Stimulated activated naive CD8-positive, alpha-beta T cell treated with anti-CD3 and anti-CD28 coated beads, Interleukin-15, amount 100 ng/mL, for 72 hours (primary cell): ENCODE measurements at regions not wholly inside any gene's neighbourhood (a gene's known extent, or its start where the extent isn't known, plus 50 kb on each side); places are given as distances from the start of the nearest gene placed in this dataset.
A peak's percentile ranks its signal among the peaks of the same experiment; 100 is the strongest.
"Not testable (repeated sequence)": the region's sequence is repeated elsewhere in the genome, so short reads cannot be mapped to it uniquely, and the experiment has no call there.

ENCODE experiments used
- ATAC-seq: fragments of 150-1000 bp; cut with Tn5 transposase; 2 replicates; pipeline ENCODE4 v1.10.0; 2021; ENCODE audit warnings: mild to moderate bottlenecking, moderate library complexity
- DNase-seq, 2 donors: peaks; one replicate each; pipeline ENCODE4 v3.0.0; 2021 to 2022
- H3K27ac Mint-ChIP-seq, 2 donors: one replicate each; pipeline ENCODE4 v1.8.0; 2022; ENCODE audit warnings: mild to moderate bottlenecking in 2 of 2, mixed read lengths in 2 of 2, moderate library complexity in 2 of 2
- H3K27me3 Mint-ChIP-seq: one replicate; pipeline ENCODE4 v1.8.0; 2022; ENCODE audit warnings: mixed read lengths
- H3K4me1 Mint-ChIP-seq: one replicate; pipeline ENCODE4 v1.8.0; 2022; ENCODE audit warnings: mild to moderate bottlenecking, mixed read lengths
- H3K4me3 Mint-ChIP-seq, 2 donors: one replicate each; pipeline ENCODE4 v1.8.0; 2022; ENCODE audit warnings: mild to moderate bottlenecking in 2 of 2, mixed read lengths in 2 of 2, moderate library complexity in 1 of 2
- H3K9me3 Mint-ChIP-seq, 2 donors: one replicate each; pipeline ENCODE4 v1.8.0; 2022; ENCODE audit warnings: mixed read lengths in 2 of 2

- Mint-ChIP-seq H3K4me1 (peaks cover 13% of the 10 kb centered on the region), H3K27ac (no peak overlapping the region)
- no peak for DNase-seq
These were observed 172.8 kb upstream of the HES1 start for GRCh38 chr3:193962986-193963685.

GRCh38 chr3:193963808-193964516 is 172.0 kb upstream of the HES1 start:
- Mint-ChIP-seq H3K27me3 (peaks cover 86% of the 10 kb centered on the region), H3K27ac (no peak overlapping the region), H3K4me1 (peaks cover 13% of the 10 kb centered on the region), H3K4me3 (no peak overlapping the region), H3K9me3 (no peaks in the 10 kb centered on the region)
- ATAC-seq: peak; percentile 99
- DNase-seq: peak; percentile 12 to 40

More at GRCh38 chr3:193962986-193963685, 172.8 kb upstream of the HES1 start:
- peaks cover 88% of the 10 kb centered on the region for H3K27me3 Mint-ChIP-seq
- H3K4me3 Mint-ChIP-seq: no peak overlapping the region
- no peaks in the 10 kb centered on the region for H3K9me3 Mint-ChIP-seq
- peak; percentile 50 for ATAC-seq

- Mint-ChIP-seq H3K9me3 (no peaks in the 10 kb centered on the region), H3K4me3 (no peak overlapping the region), H3K27ac (no peak overlapping the region), H3K4me1 (peaks cover 13% of the 10 kb centered on the region), H3K27me3 (peaks cover 86% of the 10 kb centered on the region)
- ATAC-seq: no peak
- no peak for DNase-seq
These were observed 171.4 kb upstream of the HES1 start for GRCh38 chr3:193964517-193964880.

GRCh38 chr3:193968380-193968974 is 167.5 kb upstream of the HES1 start:
- H3K4me1 Mint-ChIP-seq: peaks cover 35% of the 10 kb centered on the region
- H3K27me3 Mint-ChIP-seq: peaks cover 89% of the 10 kb centered on the region
- H3K27ac Mint-ChIP-seq: no peak overlapping the region
- no peak for DNase-seq
- no peak overlapping the region for H3K4me3 Mint-ChIP-seq
- ATAC-seq: no peak
- no peaks in the 10 kb centered on the region for H3K9me3 Mint-ChIP-seq

- not testable (repeated sequence) for H3K9me3 Mint-ChIP-seq, DNase-seq
- peak; percentile 44 for ATAC-seq
- Mint-ChIP-seq H3K27me3 (peaks cover 92% of the 10 kb centered on the region), H3K4me1 (peaks cover 23% of the 10 kb centered on the region), H3K4me3 (peak overlapping the region in 1 of 2 donors; percentile 68), H3K27ac (peak overlapping the region in 1 of 2 donors; percentile 7)
These were observed 165.7 kb upstream of the HES1 start for GRCh38 chr3:193970131-193970772.

GRCh38 chr3:193970773-193971206 is 165.2 kb upstream of the HES1 start:
- DNase-seq (no peak), ATAC-seq (peak; percentile 2)
- no peaks in the 10 kb centered on the region for H3K9me3 Mint-ChIP-seq
- no peak overlapping the region for H3K27ac Mint-ChIP-seq
- H3K4me3 Mint-ChIP-seq: peak overlapping the region; percentile 42 to 68
- peaks cover 91% of the 10 kb centered on the region for H3K27me3 Mint-ChIP-seq
- peaks cover 23% of the 10 kb centered on the region for H3K4me1 Mint-ChIP-seq

- Mint-ChIP-seq H3K4me3 (peak overlapping the region; percentile 42 to 68), H3K27me3 (peaks cover 86% of the 10 kb centered on the region), H3K9me3 (no peaks in the 10 kb centered on the region), H3K27ac (no peak overlapping the region), H3K4me1 (peaks cover 23% of the 10 kb centered on the region)
- DNase-seq: peak; percentile 15 to 41
- peak; percentile 93 for ATAC-seq
These were observed 164.6 kb upstream of the HES1 start for GRCh38 chr3:193971261-193971751.

GRCh38 chr3:193971966-193972365 is 164.0 kb upstream of the HES1 start:
- ATAC-seq (no peak), DNase-seq (no peak)
- peaks cover 23% of the 10 kb centered on the region for H3K4me1 Mint-ChIP-seq
- no peaks in the 10 kb centered on the region for H3K9me3 Mint-ChIP-seq
- H3K27ac Mint-ChIP-seq: no peak overlapping the region
- H3K4me3 Mint-ChIP-seq: no peak overlapping the region
- peaks cover 79% of the 10 kb centered on the region for H3K27me3 Mint-ChIP-seq

- Mint-ChIP-seq H3K4me1 (peaks cover 23% of the 10 kb centered on the region), H3K27ac (no peak overlapping the region), H3K9me3 (no peaks in the 10 kb centered on the region), H3K4me3 (no peak overlapping the region), H3K27me3 (peaks cover 73% of the 10 kb centered on the region)
- no peak for ATAC-seq
- no peak for DNase-seq
These were observed 163.1 kb upstream of the HES1 start for GRCh38 chr3:193972832-193973231.

GRCh38 chr3:193974191-193974652 is 161.7 kb upstream of the HES1 start:
- Mint-ChIP-seq H3K27me3 (peaks cover 71% of the 10 kb centered on the region), H3K4me3 (no peak overlapping the region), H3K27ac (no peak overlapping the region), H3K4me1 (peaks cover 23% of the 10 kb centered on the region), H3K9me3 (no peaks in the 10 kb centered on the region)
- ATAC-seq (no peak), DNase-seq (no peak)

- peaks cover 70% of the 10 kb centered on the region for H3K27me3 Mint-ChIP-seq
- no peak for DNase-seq
These were observed 161.0 kb upstream of the HES1 start for GRCh38 chr3:193974671-193975535.

GRCh38 chr3:193977622-193978021 is 158.3 kb upstream of the HES1 start:
- Mint-ChIP-seq H3K4me1 (no peaks in the 10 kb centered on the region), H3K4me3 (no peak overlapping the region), H3K27ac (no peak overlapping the region), H3K9me3 (no peaks in the 10 kb centered on the region), H3K27me3 (peaks cover 60% of the 10 kb centered on the region)
- no peak for DNase-seq
- no peak for ATAC-seq

More at GRCh38 chr3:193974671-193975535, 161.0 kb upstream of the HES1 start:
- Mint-ChIP-seq H3K4me3 (no peak overlapping the region), H3K27ac (no peak overlapping the region), H3K9me3 (no peaks in the 10 kb centered on the region), H3K4me1 (peaks cover 21% of the 10 kb centered on the region)
- no peak for ATAC-seq

- Mint-ChIP-seq H3K27ac (no peak overlapping the region), H3K4me1 (no peaks in the 10 kb centered on the region), H3K27me3 (peaks cover 55% of the 10 kb centered on the region), H3K9me3 (no peaks in the 10 kb centered on the region), H3K4me3 (no peak overlapping the region)
- DNase-seq (no peak), ATAC-seq (no peak)
These were observed 157.9 kb upstream of the HES1 start for GRCh38 chr3:193978030-193978429.

GRCh38 chr3:193978486-193978885 is 157.5 kb upstream of the HES1 start:
- no peak overlapping the region for H3K4me3 Mint-ChIP-seq
- ATAC-seq (no peak), DNase-seq (no peak)
- H3K27me3 Mint-ChIP-seq: peaks cover 51% of the 10 kb centered on the region
- no peaks in the 10 kb centered on the region for H3K4me1 Mint-ChIP-seq
- H3K27ac Mint-ChIP-seq: no peak overlapping the region
- no peaks in the 10 kb centered on the region for H3K9me3 Mint-ChIP-seq

GRCh38 chr3:193980326-193980725 is 155.6 kb upstream of the HES1 start:
- Mint-ChIP-seq H3K27ac (no peak overlapping the region), H3K27me3 (peaks cover 33% of the 10 kb centered on the region), H3K4me3 (no peak overlapping the region), H3K4me1 (no peaks in the 10 kb centered on the region), H3K9me3 (no peaks in the 10 kb centered on the region)
- ATAC-seq (no peak), DNase-seq (no peak)
